HepG2 (cell line): ENCODE measurements at regions not wholly inside any gene's neighbourhood (a gene's known extent, or its start where the extent isn't known, plus 50 kb on each side); places are given as distances from the start of the nearest gene placed in this dataset.

ENCODE experiments used
- ATAC-seq: fragments of 200-7000 bp; cut with Tn5 transposase; 3 replicates; pipeline ENCODE4 v1.9.1; 2020; ENCODE audit warnings: mild to moderate bottlenecking, moderate library complexity
- BruUV-seq: library from RNA; stranded (reverse); fragments of 400-500 nt; replicated peaks from 2 replicates; lab custom pipeline; 2021; lab: Mats Ljungman, UMichigan
- CTCF ChIA-PET: fragments of 300-600 bp; formaldehyde crosslinking; extraction: SDS; loops from one replicate; lab custom pipeline; 2021; ENCODE audit warnings: low total read pairs, inconsistent platforms, low intra/inter-chr PET ratio; lab: Yijun Ruan, JAX
- POLR2A ChIA-PET: fragments of 350-600 bp; sonication (Branson Sonifier 250); formaldehyde crosslinking; loops from one replicate; lab custom pipeline; 2020; ENCODE audit warnings: antibody characterized with exemption, inconsistent platforms; lab: Yijun Ruan, JAX
- DNase-seq: peaks from one replicate; pipeline ENCODE4 v3.0.0-alpha.2; 2015; ENCODE audit warnings: low spot score
- FAIRE-seq: peaks from 3 replicates; lab custom pipeline; 2011; peaks lifted over from hg19 to GRCh38; lab: Jason Lieb, UNC
- H2AFZ ChIP-seq: one replicate; pipeline ENCODE4 v1.6.1; 2011; ENCODE audit warnings: low read length, inconsistent platforms
- H3K27ac ChIP-seq: fragments of 300-600 bp; 3 replicates; pipeline ENCODE4 v1.8.0; 2011; ENCODE audit warnings: mixed run types, mild to moderate bottlenecking, mixed read lengths, low read length, inconsistent platforms; ENCODE audit not compliant: insufficient read depth; ENCODE audit errors: extremely low read length
- H3K27me3 ChIP-seq, 2 experiments: fragments of 200-600 bp in 1 of 2; 2 replicates in 1 of 2; 3 replicates in 1 of 2; pipeline versions ENCODE4 v1.6.0 to v1.8.0; 2011; ENCODE audit warnings: low read length in 2 of 2, mild to moderate bottlenecking in 2 of 2, moderate library complexity in 2 of 2, inconsistent platforms in 1 of 2; ENCODE audit not compliant: insufficient read depth in 2 of 2, control insufficient read depth in 1 of 2
- H3K36me3 ChIP-seq, 2 experiments: fragments of 200-600 bp in 1 of 2; replicated peaks in 1 of 2; 2 replicates in 1 of 2; 3 replicates in 1 of 2; pipeline versions ENCODE4 v1.5.1 to v1.8.0; 2011; ENCODE audit warnings: low read length in 2 of 2, inconsistent platforms in 1 of 2; ENCODE audit not compliant: insufficient read depth in 2 of 2, control insufficient read depth in 1 of 2
- H3K4me1 ChIP-seq: 2 replicates; pipeline ENCODE4 v1.5.1; 2012; ENCODE audit warnings: low read length, inconsistent platforms; ENCODE audit not compliant: insufficient read depth
- H3K4me2 ChIP-seq: 2 replicates; pipeline ENCODE4 v1.6.0; 2011; ENCODE audit warnings: low read depth, low read length, inconsistent platforms
- H3K4me3 ChIP-seq, 3 experiments: fragments of 200-600 bp in 1 of 3; sonication (generic), shearing (Covaris generic) in 1 of 3; replicated peaks in 1 of 3; 2 replicates each; pipeline ENCODE4 v1.5.1; 2011 to 2016; ENCODE audit warnings: low read length in 3 of 3, inconsistent platforms in 2 of 3, low read depth in 2 of 3, mild to moderate bottlenecking in 2 of 3, control low read depth in 1 of 3, mixed read lengths in 1 of 3; ENCODE audit not compliant: insufficient read depth in 1 of 3
- H3K79me2 ChIP-seq: one replicate; pipeline ENCODE4 v1.6.1; 2011; ENCODE audit warnings: low read length, inconsistent platforms; ENCODE audit not compliant: insufficient read depth
- H3K9ac ChIP-seq: 2 replicates; pipeline ENCODE4 v1.6.0; 2011; ENCODE audit warnings: mild to moderate bottlenecking, low read depth, low read length, inconsistent platforms; ENCODE audit not compliant: insufficient read depth
- H3K9me3 ChIP-seq: 2 replicates; pipeline ENCODE4 v1.5.1; 2012; ENCODE audit warnings: mild to moderate bottlenecking, low read length
- H4K20me1 ChIP-seq: 2 replicates; pipeline ENCODE4 v1.6.0; 2011; ENCODE audit warnings: inconsistent platforms, mild to moderate bottlenecking, low read length, moderate library complexity; ENCODE audit not compliant: insufficient read depth
- BORCS8-MEF2B ChIP-seq: sonication (generic); formaldehyde crosslinking; IDR thresholded peaks from 2 replicates; pipeline ENCODE4 v1.8.0; 2022; ENCODE audit warnings: mild to moderate bottlenecking, missing genetic modification reagents
- CBX1 ChIP-seq: IDR thresholded peaks from one replicate; pipeline ENCODE4 v1.6.1; 2016; ENCODE audit warnings: antibody characterized with exemption, low read depth
- DMAP1 ChIP-seq: IDR thresholded peaks from 2 replicates; pipeline ENCODE4 v1.6.1; 2016
- ELF3 ChIP-seq: IDR thresholded peaks from 2 replicates; pipeline ENCODE4 v1.6.1; 2016; ENCODE audit warnings: missing genetic modification reagents, missing compliant biosample characterization
- GABPB1 ChIP-seq: IDR thresholded peaks from 2 replicates; pipeline ENCODE4 v1.6.1; 2016; ENCODE audit warnings: mild to moderate bottlenecking, missing genetic modification reagents, moderate library complexity, missing compliant biosample characterization
- NFE2L2 ChIP-seq: fragments of 150-350 bp; IDR thresholded peaks from 2 replicates; pipeline ENCODE4 v1.6.1; 2014; ENCODE audit warnings: low read length
- POGZ ChIP-seq: sonication (generic); formaldehyde crosslinking; IDR thresholded peaks from 2 replicates; pipeline ENCODE4 v1.4.0; 2020; ENCODE audit warnings: mild to moderate bottlenecking, missing genetic modification reagents
- SMC3 ChIP-seq: IDR thresholded peaks from 2 replicates; pipeline ENCODE4 v1.6.1; 2011; ENCODE audit warnings: low read length, improper control_type of control experiment
- ZBTB1 ChIP-seq: sonication (generic); formaldehyde crosslinking; IDR thresholded peaks from 2 replicates; pipeline ENCODE4 v1.4.0; 2020; ENCODE audit warnings: missing genetic modification reagents, borderline replicate concordance
- ZNF253 ChIP-seq: sonication (generic); formaldehyde crosslinking; IDR thresholded peaks from 2 replicates; pipeline ENCODE4 v1.8.0; 2022; ENCODE audit warnings: mild to moderate bottlenecking, missing genetic modification reagents, borderline replicate concordance
- ZNF552 ChIP-seq: sonication (generic); formaldehyde crosslinking; IDR thresholded peaks from 2 replicates; pipeline ENCODE4 v1.9.0; 2022; ENCODE audit warnings: missing genetic modification reagents, mild to moderate bottlenecking, borderline replicate concordance
- ZNF776 ChIP-seq: sonication (generic); formaldehyde crosslinking; IDR thresholded peaks from 2 replicates; pipeline ENCODE4 v1.4.0; 2020; ENCODE audit warnings: mild to moderate bottlenecking, missing genetic modification reagents
- WGBS: methylation state at CpG from one replicate; pipeline ENCODE4 v1.1.6; 2017; ENCODE audit warnings: low lambda C conversion rate; 5-methylcytosine and 5-hydroxymethylcytosine counted together
- in situ Hi-C: cut with HindIII; loops from 2 replicates; pipeline ENCODE4 v1.10.0; 2017; ENCODE audit warnings: low pct_unique_long_range_greater_than_20kb; ENCODE audit not compliant: extremely low pct_ligation_motif_present
- intact Hi-C: fragments of 100-400 bp; cut with micrococcal nuclease; formaldehyde crosslinking; loops from one replicate; pipeline ENCODE4 v1.10.0; 2022; ENCODE audit not compliant: unreplicated experiment
- TF ChIP-seq, protein P1 (sequence below): sonication (generic); formaldehyde crosslinking; IDR thresholded peaks from 2 replicates; pipeline ENCODE4 v1.4.0; 2020; ENCODE audit warnings: missing genetic modification reagents, borderline replicate concordance
- TF ChIP-seq, protein P2 (sequence below): sonication (generic); formaldehyde crosslinking; IDR thresholded peaks from 2 replicates; pipeline ENCODE4 v1.4.0; 2020; ENCODE audit warnings: mild to moderate bottlenecking, missing genetic modification reagents

DNA sequence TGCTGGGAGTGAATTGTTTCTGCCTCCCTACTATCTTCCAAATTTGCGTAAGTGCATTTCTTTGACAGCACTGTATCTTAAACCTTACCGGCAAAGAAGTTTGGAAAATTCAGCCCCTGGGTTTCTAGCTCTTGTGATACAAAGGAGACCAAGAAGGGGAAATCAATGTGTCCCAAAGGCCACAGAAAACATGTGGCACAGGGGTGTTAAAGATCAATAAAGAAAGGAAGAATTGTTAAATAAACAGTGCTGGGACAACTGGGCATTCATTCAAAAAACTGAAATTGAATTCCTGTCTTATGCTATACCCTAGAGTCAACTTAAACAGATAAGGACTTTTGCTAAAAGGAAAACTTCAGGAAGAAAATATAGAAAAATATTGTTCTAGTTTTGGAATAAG is 328.1 kb downstream of the MAN2A1 start (continued):
- TF ChIP-seq ZNF552 (CRISPR knock-in tag) (no peak), DMAP1 (CRISPR knock-in tag) (no peak), SMC3 (no peak), POGZ (peak; percentile 78), ELF3 (peak; percentile 83)

DNA sequence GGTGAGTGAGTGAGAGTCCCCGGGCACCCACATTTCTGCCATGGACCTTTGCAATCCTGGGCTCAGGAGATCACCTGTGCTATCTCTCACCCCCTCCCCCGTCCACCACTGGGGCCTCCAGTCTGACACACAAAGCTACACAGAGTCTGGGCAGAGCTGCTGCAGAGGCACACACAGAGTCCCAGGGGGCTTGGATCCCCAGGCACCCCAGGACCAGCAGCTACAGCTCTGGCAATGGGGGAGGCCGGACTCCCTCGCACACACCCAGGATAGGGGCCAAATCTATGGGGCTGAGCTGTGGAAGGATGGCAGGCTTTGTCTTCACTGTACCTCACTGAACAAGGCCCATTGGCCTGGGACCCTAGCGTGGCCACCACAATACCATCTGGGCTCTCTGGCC is 328.8 kb downstream of the MAN2A1 start:
- no peak overlapping the region for H2AFZ ChIP-seq
- DNase-seq, result no peak
- in situ Hi-C loops (no loop called here), intact Hi-C loops (no loop called here)
- ATAC-seq, result peak; percentile 67
- H3K79me2 ChIP-seq, result no peaks in the 10 kb centered on the region
- H3K4me3 ChIP-seq, result no peak overlapping the region
- FAIRE-seq, result no peak
- no peaks in the 10 kb centered on the region for H4K20me1 ChIP-seq
- H3K36me3 ChIP-seq, result no peaks in the 10 kb centered on the region; a peak in 1 of 5 replicates
- CTCF ChIA-PET, result no interaction called here
- POLR2A ChIA-PET, result interaction anchor here (0.7 to 2.7 kb wide), 3 partner anchors 9 to 329 kb away, joined by 3 to 10 read pairs (median 3); partner anchors contain the start of gene MAN2A1
- 87% methylated on average over 2 of the region's 5 CpGs for WGBS
- H3K9ac ChIP-seq, result no peak overlapping the region
- H3K27me3 ChIP-seq, result no peaks in the 10 kb centered on the region
- no TSS peak for BruUV-seq
- H3K4me1 ChIP-seq, result peaks cover 34% of the 10 kb centered on the region
- H3K27ac ChIP-seq, result peak overlapping the region; percentile 53
- no peak overlapping the region for H3K4me2 ChIP-seq
- H3K9me3 ChIP-seq, result no peaks in the 10 kb centered on the region
- TF ChIP-seq NFE2L2 (no peak), ZNF776 (no peak), BORCS8-MEF2B (CRISPR knock-in tag) (0 out of 2 replicates have a peak, but pooled peaks have one; percentile 59), ZNF253 (CRISPR knock-in tag) (no peak), CBX1 (no peak), GABPB1 (CRISPR knock-in tag) (0 out of 2 replicates have a peak, but pooled peaks have one; percentile 8), ZBTB1 (no peak)
- TF ChIP-seq, protein P1, sequence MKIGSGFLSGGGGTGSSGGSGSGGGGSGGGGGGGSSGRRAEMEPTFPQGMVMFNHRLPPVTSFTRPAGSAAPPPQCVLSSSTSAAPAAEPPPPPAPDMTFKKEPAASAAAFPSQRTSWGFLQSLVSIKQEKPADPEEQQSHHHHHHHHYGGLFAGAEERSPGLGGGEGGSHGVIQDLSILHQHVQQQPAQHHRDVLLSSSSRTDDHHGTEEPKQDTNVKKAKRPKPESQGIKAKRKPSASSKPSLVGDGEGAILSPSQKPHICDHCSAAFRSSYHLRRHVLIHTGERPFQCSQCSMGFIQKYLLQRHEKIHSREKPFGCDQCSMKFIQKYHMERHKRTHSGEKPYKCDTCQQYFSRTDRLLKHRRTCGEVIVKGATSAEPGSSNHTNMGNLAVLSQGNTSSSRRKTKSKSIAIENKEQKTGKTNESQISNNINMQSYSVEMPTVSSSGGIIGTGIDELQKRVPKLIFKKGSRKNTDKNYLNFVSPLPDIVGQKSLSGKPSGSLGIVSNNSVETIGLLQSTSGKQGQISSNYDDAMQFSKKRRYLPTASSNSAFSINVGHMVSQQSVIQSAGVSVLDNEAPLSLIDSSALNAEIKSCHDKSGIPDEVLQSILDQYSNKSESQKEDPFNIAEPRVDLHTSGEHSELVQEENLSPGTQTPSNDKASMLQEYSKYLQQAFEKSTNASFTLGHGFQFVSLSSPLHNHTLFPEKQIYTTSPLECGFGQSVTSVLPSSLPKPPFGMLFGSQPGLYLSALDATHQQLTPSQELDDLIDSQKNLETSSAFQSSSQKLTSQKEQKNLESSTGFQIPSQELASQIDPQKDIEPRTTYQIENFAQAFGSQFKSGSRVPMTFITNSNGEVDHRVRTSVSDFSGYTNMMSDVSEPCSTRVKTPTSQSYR (CRISPR knock-in tag), result peak; percentile 82
- TF ChIP-seq, protein P2, sequence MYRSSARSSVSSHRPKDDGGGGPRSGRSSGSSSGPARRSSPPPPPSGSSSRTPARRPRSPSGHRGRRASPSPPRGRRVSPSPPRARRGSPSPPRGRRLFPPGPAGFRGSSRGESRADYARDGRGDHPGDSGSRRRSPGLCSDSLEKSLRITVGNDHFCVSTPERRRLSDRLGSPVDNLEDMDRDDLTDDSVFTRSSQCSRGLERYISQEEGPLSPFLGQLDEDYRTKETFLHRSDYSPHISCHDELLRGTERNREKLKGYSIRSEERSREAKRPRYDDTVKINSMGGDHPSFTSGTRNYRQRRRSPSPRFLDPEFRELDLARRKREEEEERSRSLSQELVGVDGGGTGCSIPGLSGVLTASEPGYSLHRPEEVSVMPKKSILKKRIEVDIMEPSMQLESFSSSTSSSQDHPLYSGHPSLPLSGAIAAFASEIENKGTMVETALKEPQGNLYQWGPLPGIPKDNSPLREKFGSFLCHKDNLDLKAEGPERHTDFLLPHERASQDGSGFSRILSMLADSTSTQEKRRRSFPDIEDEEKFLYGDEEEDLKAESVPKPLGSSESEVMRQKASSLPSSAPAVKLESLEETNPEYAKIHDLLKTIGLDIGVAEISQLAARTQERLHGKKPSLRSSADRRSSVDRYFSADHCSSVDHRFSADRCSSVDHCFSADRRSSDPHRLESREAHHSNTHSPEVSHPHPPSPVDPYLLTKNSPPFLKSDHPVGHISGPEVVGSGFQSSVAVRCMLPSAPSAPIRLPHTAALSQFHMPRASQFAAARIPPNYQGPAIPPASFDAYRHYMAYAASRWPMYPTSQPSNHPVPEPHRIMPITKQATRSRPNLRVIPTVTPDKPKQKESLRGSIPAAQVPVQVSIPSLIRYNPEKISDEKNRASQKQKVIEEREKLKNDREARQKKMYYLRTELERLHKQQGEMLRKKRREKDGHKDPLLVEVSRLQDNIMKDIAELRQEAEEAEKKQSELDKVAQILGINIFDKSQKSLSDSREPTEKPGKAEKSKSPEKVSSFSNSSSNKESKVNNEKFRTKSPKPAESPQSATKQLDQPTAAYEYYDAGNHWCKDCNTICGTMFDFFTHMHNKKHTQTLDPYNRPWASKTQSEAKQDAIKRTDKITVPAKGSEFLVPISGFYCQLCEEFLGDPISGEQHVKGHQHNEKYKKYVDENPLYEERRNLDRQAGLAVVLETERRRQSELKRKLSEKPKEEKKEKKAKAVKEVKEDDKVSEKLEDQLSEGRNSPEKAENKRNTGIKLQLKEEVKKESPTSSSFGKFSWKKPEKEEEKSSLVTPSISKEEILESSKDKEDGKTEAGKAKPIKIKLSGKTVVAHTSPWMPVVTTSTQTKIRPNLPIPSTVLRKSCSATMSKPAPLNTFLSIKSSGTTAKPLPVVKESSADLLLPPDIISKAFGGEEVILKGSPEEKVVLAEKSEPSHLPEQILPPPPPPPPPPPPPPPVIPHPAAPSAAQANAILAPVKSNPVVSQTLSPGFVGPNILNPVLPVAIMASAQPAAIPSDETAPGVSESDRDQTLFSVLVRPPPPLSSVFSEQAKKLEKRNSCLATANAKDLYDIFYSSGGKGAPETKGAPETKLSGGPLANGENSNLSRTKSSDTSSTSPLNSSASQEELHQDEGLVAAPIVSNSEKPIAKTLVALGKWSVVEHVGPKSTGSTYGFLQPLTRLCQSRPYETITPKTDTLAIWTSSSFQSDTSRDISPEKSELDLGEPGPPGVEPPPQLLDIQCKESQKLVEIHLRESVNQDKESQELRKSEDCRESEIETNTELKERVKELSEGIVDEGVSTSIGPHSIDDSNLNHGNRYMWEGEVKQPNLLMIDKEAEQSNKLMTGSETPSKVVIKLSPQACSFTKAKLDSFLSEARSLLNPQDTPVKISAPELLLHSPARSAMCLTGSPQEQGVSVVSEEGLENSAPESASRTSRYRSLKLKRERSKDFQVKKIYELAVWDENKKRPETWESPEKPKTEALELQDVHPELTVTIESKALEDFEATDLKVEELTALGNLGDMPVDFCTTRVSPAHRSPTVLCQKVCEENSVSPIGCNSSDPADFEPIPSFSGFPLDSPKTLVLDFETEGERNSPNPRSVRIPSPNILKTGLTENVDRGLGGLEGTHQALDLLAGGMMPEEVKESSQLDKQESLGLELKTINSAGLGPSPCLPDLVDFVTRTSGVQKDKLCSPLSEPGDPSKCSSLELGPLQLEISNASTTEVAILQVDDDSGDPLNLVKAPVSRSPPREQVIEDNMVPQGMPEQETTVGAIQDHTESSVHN (CRISPR knock-in tag), result peak; percentile 31; the same call in 1 of the 2 replicates
